Endothelial cell of umbilical vein (primary cell): ENCODE measurements at regions not wholly inside any gene's neighbourhood (a gene's known extent, or its start where the extent isn't known, plus 50 kb on each side); places are given as distances from the start of the nearest gene placed in this dataset.

ENCODE experiments used
- BruUV-seq: library from RNA; stranded (reverse); fragments of 400-500 nt; replicated peaks from 2 replicates; lab custom pipeline; 2021; lab: Mats Ljungman, UMichigan
- CTCF ChIA-PET: fragments of 300-600, 350-600 bp; sonication (Branson Sonifier 250); formaldehyde crosslinking; loops from one replicate; lab custom pipeline; 2021; ENCODE audit warnings: antibody characterized with exemption, inconsistent platforms; lab: Charles Lee
- POLR2A ChIA-PET: fragments of 300-600, 350-600 bp; sonication (Branson Sonifier 250); formaldehyde crosslinking; loops from one replicate; lab custom pipeline; 2021; ENCODE audit warnings: antibody characterized with exemption, inconsistent platforms; lab: Charles Lee
- DNase-seq: peaks from one replicate; pipeline ENCODE4 v3.0.0-alpha.2; 2011; ENCODE audit warnings: low read depth, low spot score
- FAIRE-seq: peaks from 2 replicates; lab custom pipeline; 2011; peaks lifted over from hg19 to GRCh38; lab: Jason Lieb, UNC
- H2AFZ ChIP-seq: 2 replicates; pipeline ENCODE4 v1.6.0; 2012; ENCODE audit warnings: low read depth, low read length, control low read depth, inconsistent platforms
- H3K27ac ChIP-seq: 2 replicates; pipeline ENCODE4 v1.5.1; 2011; ENCODE audit warnings: low read depth, mild to moderate bottlenecking, control low read depth, low read length, moderate library complexity; ENCODE audit not compliant: insufficient read depth
- H3K27me3 ChIP-seq, 2 experiments: 2 replicates each; pipeline versions ENCODE4 v1.6.0 to v1.6.1; 2011; ENCODE audit warnings: low read length in 2 of 2, mixed read lengths in 1 of 2; ENCODE audit not compliant: control insufficient read depth in 2 of 2, insufficient read depth in 2 of 2
- H3K36me3 ChIP-seq, 2 experiments: 2 replicates in 1 of 2; 3 replicates in 1 of 2; pipeline ENCODE4 v1.5.1; 2011; ENCODE audit warnings: low read length in 2 of 2, mild to moderate bottlenecking in 1 of 2, moderate library complexity in 1 of 2; ENCODE audit not compliant: control insufficient read depth in 2 of 2, insufficient read depth in 2 of 2; ENCODE audit errors: extremely low read depth in 1 of 2
- H3K4me1 ChIP-seq: 3 replicates; pipeline ENCODE4 v1.5.1; 2011; ENCODE audit warnings: mild to moderate bottlenecking, low read length; ENCODE audit not compliant: control insufficient read depth, insufficient read depth; ENCODE audit errors: extremely low read depth
- H3K4me2 ChIP-seq: 2 replicates; pipeline ENCODE4 v1.6.1; 2011; ENCODE audit warnings: low read length, control low read depth, mixed read lengths; ENCODE audit not compliant: insufficient read depth
- H3K4me3 ChIP-seq, 3 experiments: fragments of 200-600 bp in 1 of 3; sonication (generic), shearing (Covaris generic) in 1 of 3; replicated peaks in 1 of 3; 2 replicates each; pipeline ENCODE4 v1.5.1; 2011 to 2016; ENCODE audit warnings: control low read depth in 3 of 3, low read length in 3 of 3, mild to moderate bottlenecking in 2 of 3, inconsistent platforms in 1 of 3, low read depth in 1 of 3, moderate library complexity in 1 of 3; ENCODE audit not compliant: insufficient read depth in 1 of 3
- H3K79me2 ChIP-seq: 2 replicates; pipeline ENCODE4 v1.6.0; 2012; ENCODE audit warnings: low read length, inconsistent platforms; ENCODE audit not compliant: control insufficient read depth, insufficient read depth
- H3K9ac ChIP-seq: replicated peaks from 2 replicates; pipeline ENCODE3; 2011; ENCODE audit warnings: low read length, control low read depth; ENCODE audit not compliant: insufficient read depth; ENCODE audit errors: extremely low read depth
- H3K9me1 ChIP-seq: replicated peaks from 3 replicates; pipeline ENCODE4 v1.6.0; 2011; ENCODE audit warnings: mild to moderate bottlenecking, low read length; ENCODE audit not compliant: control insufficient read depth, insufficient read depth; ENCODE audit errors: extremely low read depth
- H3K9me3 ChIP-seq: replicated peaks from 2 replicates; pipeline ENCODE4 v1.5.1; 2012; ENCODE audit warnings: low read length, inconsistent platforms; ENCODE audit not compliant: control insufficient read depth, insufficient read depth
- H4K20me1 ChIP-seq: replicated peaks from 2 replicates; pipeline ENCODE3; 2011; ENCODE audit warnings: mild to moderate bottlenecking, low read length; ENCODE audit not compliant: control insufficient read depth, insufficient read depth; ENCODE audit errors: extremely low read depth
- CTCF ChIP-seq, 2 donors: IDR thresholded peaks; 1 replicate in 1 of 2; 2 replicates in 1 of 2; pipeline ENCODE4 v1.5.1; 2011; ENCODE audit warnings: low read length in 2 of 2, mild to moderate bottlenecking in 2 of 2, moderate library complexity in 2 of 2, control low read depth in 1 of 2, inconsistent platforms in 1 of 2, low read depth in 1 of 2; ENCODE audit not compliant: insufficient read depth in 1 of 2; ENCODE audit errors: extremely low read depth in 1 of 2
- EZH2 ChIP-seq: IDR thresholded peaks from 2 replicates; pipeline ENCODE4 v1.6.1; 2012; ENCODE audit warnings: borderline replicate concordance, low read depth, mild to moderate bottlenecking, moderate library complexity, low read length, inconsistent platforms; ENCODE audit not compliant: severe bottlenecking
- FOS ChIP-seq: IDR thresholded peaks from 2 replicates; pipeline ENCODE4 v1.6.1; 2011; ENCODE audit warnings: mild to moderate bottlenecking, low read length, moderate library complexity, borderline replicate concordance; ENCODE audit not compliant: insufficient read depth
- GATA2 ChIP-seq: IDR thresholded peaks from 2 replicates; pipeline ENCODE4 v1.7.0; 2011; ENCODE audit warnings: low read depth, mild to moderate bottlenecking, moderate library complexity, mixed read lengths, low read length; ENCODE audit not compliant: insufficient read length, insufficient read depth
- JUN ChIP-seq: IDR thresholded peaks from 2 replicates; pipeline ENCODE4 v1.6.1; 2011; ENCODE audit warnings: borderline replicate concordance, low read depth; ENCODE audit not compliant: insufficient read length, insufficient read depth
- MYC ChIP-seq: IDR thresholded peaks from one replicate; pipeline ENCODE4 v1.6.1; 2011; ENCODE audit warnings: mild to moderate bottlenecking, low read depth, low read length
- POLR2A ChIP-seq: IDR thresholded peaks from 2 replicates; pipeline ENCODE4 v1.6.1; 2012; ENCODE audit warnings: low read depth, mild to moderate bottlenecking, control low read depth, low read length
- POLR2AphosphoS5 ChIP-seq: IDR thresholded peaks from 2 replicates; pipeline ENCODE4 v1.6.1; 2012; ENCODE audit warnings: low read depth, mild to moderate bottlenecking, control low read depth, low read length, moderate library complexity; ENCODE audit not compliant: insufficient read depth
- dilution Hi-C: fragments of 300-500 bp; cut with MboI; formaldehyde crosslinking; loops from one replicate; pipeline ENCODE4 v1.15.0; 2019; ENCODE audit warnings: low sequenced_read_pairs; ENCODE audit not compliant: extremely low pct_ligation_motif_present
- intact Hi-C: fragments of 100-400 bp; cut with micrococcal nuclease; formaldehyde crosslinking; loops from one replicate; pipeline ENCODE4 v1.10.0; 2022
- TF ChIP-seq, protein P1 (sequence below): IDR thresholded peaks from 2 replicates; pipeline ENCODE4 v1.6.1; 2011; ENCODE audit not compliant: insufficient read depth, insufficient read length

DNA sequence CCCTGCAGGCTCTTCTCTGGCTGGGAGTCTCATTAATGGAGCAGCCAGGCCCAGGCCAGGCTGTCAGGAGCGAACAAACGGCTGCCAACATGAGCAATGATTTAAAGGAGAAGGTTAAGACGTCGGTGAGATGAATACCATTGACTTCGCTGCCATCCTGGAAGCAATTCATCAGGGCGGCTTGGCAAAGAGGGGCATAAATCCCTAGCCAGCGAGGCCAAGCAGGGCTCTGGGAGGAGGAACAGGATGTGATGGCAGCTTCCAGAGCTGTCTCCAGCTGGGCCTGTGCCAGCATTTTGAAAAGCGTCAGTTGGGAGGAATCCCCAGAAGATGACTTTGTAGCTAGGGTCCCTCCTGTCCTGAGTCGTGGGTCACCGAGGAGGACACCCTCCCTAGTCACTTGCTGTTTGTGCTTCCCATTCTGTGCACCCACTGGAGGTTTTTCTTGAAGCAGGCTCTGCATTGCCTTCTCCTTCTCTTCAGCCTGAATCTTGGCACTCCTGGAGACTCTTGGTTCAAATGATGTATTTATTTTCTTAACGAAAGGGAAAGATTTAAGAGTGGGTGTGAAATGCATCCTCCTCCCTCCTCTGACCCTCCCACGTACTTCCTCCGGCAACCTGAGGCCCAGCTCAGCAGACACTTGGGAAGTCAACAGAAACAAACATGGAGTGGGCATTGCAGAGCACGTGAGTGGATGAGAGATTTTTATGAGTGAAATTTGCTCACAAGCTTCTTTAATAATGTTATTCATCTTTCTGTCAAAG, 476.3 kb upstream of the CADM1 start:
- FAIRE-seq, result no peak
- no peaks in the 10 kb centered on the region for H3K36me3 ChIP-seq
- no peaks in the 10 kb centered on the region for H3K4me1 ChIP-seq
- no peak for DNase-seq
- ChIA-PET CTCF (no interaction called here), POLR2A (no interaction called here)
- no TSS peak for BruUV-seq
- H4K20me1 ChIP-seq, result no peaks in the 10 kb centered on the region
- no peak overlapping the region for H3K4me3 ChIP-seq
- dilution Hi-C loops (no loop called here), intact Hi-C loops (no loop called here)
- no peak for TF ChIP-seq CTCF (IDR thresholded peaks at IDR 0.05; ENCODE audit: extremely low read depth in 1 of 2, insufficient read depth in 1 of 2, low read depth in 1 of 2, low read length in 2 of 2)
- no peak for TF ChIP-seq MYC
- H2AFZ ChIP-seq, result no peak overlapping the region
- H3K27ac ChIP-seq, result no peak overlapping the region
- H3K27me3 ChIP-seq, result no peaks in the 10 kb centered on the region
- no peak overlapping the region for H3K9ac ChIP-seq
- H3K9me1 ChIP-seq, result no peaks in the 10 kb centered on the region
- peaks cover 2% of the 10 kb centered on the region for H3K9me3 ChIP-seq
- no peak overlapping the region for H3K4me2 ChIP-seq
- H3K79me2 ChIP-seq, result no peaks in the 10 kb centered on the region

DNA sequence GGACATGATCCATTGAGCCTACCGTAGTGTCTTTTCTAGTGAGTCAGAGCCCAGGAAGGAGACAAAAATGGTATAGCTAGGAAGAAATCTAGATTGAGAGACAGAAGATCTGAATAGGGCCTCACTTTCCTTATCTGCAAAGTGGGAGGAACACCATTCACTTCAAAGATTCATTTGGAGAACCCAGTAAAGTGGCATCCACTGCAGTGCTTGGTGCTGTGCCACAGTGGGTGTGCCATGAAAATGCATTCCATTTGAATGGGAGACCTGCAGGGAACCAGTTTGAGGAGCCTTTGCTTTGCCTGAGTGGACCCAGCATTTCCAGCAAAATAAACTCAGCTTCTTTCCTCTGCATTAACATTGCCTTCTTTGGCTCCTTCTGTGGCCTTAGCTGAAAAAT, 470.5 kb upstream of the CADM1 start:
- H3K9me1 ChIP-seq, result no peaks in the 10 kb centered on the region
- intact Hi-C loops, result no loop called here
- DNase-seq (no peak), FAIRE-seq (no peak)
- H3K4me3 ChIP-seq, result no peak overlapping the region
- no peaks in the 10 kb centered on the region for H3K79me2 ChIP-seq
- H3K27me3 ChIP-seq, result no peaks in the 10 kb centered on the region
- no peak overlapping the region for H3K27ac ChIP-seq
- dilution Hi-C loops, result no loop called here
- ChIA-PET CTCF (no interaction called here), POLR2A (no interaction called here)
- no TSS peak for BruUV-seq
- H3K4me2 ChIP-seq, result no peak overlapping the region
- H3K36me3 ChIP-seq, result no peaks in the 10 kb centered on the region
- no peaks in the 10 kb centered on the region for H3K4me1 ChIP-seq
- TF ChIP-seq POLR2AphosphoS5, result no peak
- no peak for TF ChIP-seq GATA2
- TF ChIP-seq JUN, result no peak
- no peak for TF ChIP-seq MYC
- no peak for TF ChIP-seq CTCF (IDR thresholded peaks at IDR 0.05; ENCODE audit: extremely low read depth in 1 of 2, insufficient read depth in 1 of 2, low read depth in 1 of 2, low read length in 2 of 2)
- no peak for TF ChIP-seq POLR2A
- TF ChIP-seq EZH2, result no peak
- no peak for TF ChIP-seq FOS
- TF ChIP-seq, protein P1, sequence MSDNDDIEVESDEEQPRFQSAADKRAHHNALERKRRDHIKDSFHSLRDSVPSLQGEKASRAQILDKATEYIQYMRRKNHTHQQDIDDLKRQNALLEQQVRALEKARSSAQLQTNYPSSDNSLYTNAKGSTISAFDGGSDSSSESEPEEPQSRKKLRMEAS, result no peak
- H3K9me3 ChIP-seq, result peaks cover 4% of the 10 kb centered on the region
- H2AFZ ChIP-seq, result no peak overlapping the region
- H3K9ac ChIP-seq, result no peak overlapping the region
- H4K20me1 ChIP-seq, result no peaks in the 10 kb centered on the region
